ENCODE measurements at regions not wholly inside any gene's neighbourhood (a gene's known extent, or its start where the extent isn't known, plus 50 kb on each side); places are given as distances from the start of the nearest gene placed in this dataset.

- TF ChIP-seq CTCF (IDR thresholded peaks at IDR 0.05): no peak
- TF ChIP-seq EZH2 (IDR thresholded peaks at IDR 0.05; ENCODE audit: borderline replicate concordance, insufficient read depth, low read depth, low read length, poor library complexity, severe bottlenecking): no peak
These were observed 264.6 kb downstream of the BRINP2 start for GRCh38 chr1:177435364-177435763.

Data from B cell (primary cell).